Gastrocnemius medialis (tissue), 4 donors: ENCODE measurements at regions not wholly inside any gene's neighbourhood (a gene's known extent, or its start where the extent isn't known, plus 50 kb on each side); places are given as distances from the start of the nearest gene placed in this dataset.

Experiments
- ATAC-seq, 2 donors: fragments of 150-250 bp; one replicate each; pipeline ENCODE4 v1.9.1; 2016
- DNase-seq, 2 donors: peaks; one replicate each; pipeline ENCODE4 v3.0.0-alpha.2; 2019
- H3K27ac ChIP-seq, 4 donors: fragments of 200-600 bp; sonication (generic); 1 replicate in 1 of 4; 2 replicates in 3 of 4; pipeline ENCODE4 v1.5.1; 2016 to 2018; ENCODE audit warnings: mild to moderate bottlenecking in 2 of 4, moderate library complexity in 1 of 4
- H3K27me3 ChIP-seq, 3 donors: fragments of 200-600 bp; sonication (generic) in 2 of 3; 1 replicate in 1 of 3; 2 replicates in 2 of 3; pipeline versions ENCODE4 v1.5.1 to v1.6.0; 2016 to 2019; ENCODE audit warnings: mild to moderate bottlenecking in 1 of 3, moderate library complexity in 1 of 3
- H3K36me3 ChIP-seq, 2 donors: fragments of 200-600 bp; sonication (generic) in 1 of 2; one replicate each; pipeline ENCODE4 v1.5.1; 2017 to 2018
- H3K4me1 ChIP-seq, 2 donors: fragments of 200-600 bp; sonication (generic) in 1 of 2; one replicate each; pipeline ENCODE4 v1.5.1; 2016 to 2017; ENCODE audit warnings: mild to moderate bottlenecking in 2 of 2
- H3K4me3 ChIP-seq, 4 donors: fragments of 200-600 bp; sonication (generic) in 3 of 4; 1 replicate in 1 of 4; 2 replicates in 3 of 4; pipeline ENCODE4 v1.5.1; 2016 to 2019; ENCODE audit warnings: mild to moderate bottlenecking in 2 of 4
- H3K9me3 ChIP-seq, 3 donors: fragments of 200-600 bp; sonication (generic) in 2 of 3; 1 replicate in 1 of 3; 2 replicates in 2 of 3; pipeline ENCODE4 v1.5.1; 2016 to 2019
- CTCF ChIP-seq, 5 experiments: fragments of 450-650 bp in 3 of 5; fragments of 200-600 bp in 2 of 5; sonication (generic) in 2 of 5; IDR thresholded peaks in 4 of 5; conservative IDR thresholded peaks in 1 of 5; 1 replicate in 4 of 5; 2 replicates in 1 of 5; pipeline ENCODE4 v1.5.1; 2016 to 2019; ENCODE audit warnings: antibody characterized with exemption in 5 of 5, mild to moderate bottlenecking in 3 of 5, moderate library complexity in 3 of 5
- POLR2A ChIP-seq, 2 donors: fragments of 450-650 bp; IDR thresholded peaks; one replicate each; pipeline ENCODE4 v1.6.1; 2017; ENCODE audit warnings: antibody characterized with exemption in 2 of 2, mild to moderate bottlenecking in 2 of 2, moderate library complexity in 2 of 2
- in situ Hi-C, 4 donors: fragments of 200-750 bp; cut with MboI; loops; one replicate each; pipeline versions ENCODE4 v1.15.0 to v1.8.0; 2017; ENCODE audit warnings: low sequenced_read_pairs in 4 of 4
- intact Hi-C: fragments of 100-400 bp; cut with DNase I; formaldehyde crosslinking; loops from one replicate; pipeline ENCODE4 v1.15.1; 2023; ENCODE audit warnings: low total_unique reads

- TF ChIP-seq CTCF (IDR thresholded peaks at IDR 0.05 in 4 of 5, conservative IDR thresholded peaks at IDR 0.05 in 1 of 5), result no peak
- no peak for TF ChIP-seq POLR2A (IDR thresholded peaks at IDR 0.05)
- no peak overlapping the region for H3K4me3 ChIP-seq
- H3K27me3 ChIP-seq, result no peaks in the 10 kb centered on the region
- DNase-seq (no peak), ATAC-seq (no peak)
- in situ Hi-C loops (no loop called here), intact Hi-C loops (no loop called here)
- H3K4me1 ChIP-seq, result no peaks in the 10 kb centered on the region
- no peak overlapping the region for H3K27ac ChIP-seq
- H3K9me3 ChIP-seq, result no peaks in the 10 kb centered on the region
- H3K36me3 ChIP-seq, result no peaks in the 10 kb centered on the region
Measured at GRCh38 chr4:189294574-189294973, 646.1 kb upstream of the FRG1 start.

- in situ Hi-C loops, result no loop called here
- no peaks in the 10 kb centered on the region for H3K27me3 ChIP-seq
- ATAC-seq, result no peak
Measured at GRCh38 chr4:189299706-189300105, 641.0 kb upstream of the FRG1 start.

GRCh38 chr4:189301692-189302091 lies 639.0 kb upstream of the FRG1 start:
- Histone ChIP-seq H3K4me1 (no peaks in the 10 kb centered on the region), H3K4me3 (no peak overlapping the region), H3K36me3 (no peaks in the 10 kb centered on the region), H3K9me3 (no peaks in the 10 kb centered on the region), H3K27ac (no peak overlapping the region), H3K27me3 (no peaks in the 10 kb centered on the region)
- no peak for ATAC-seq
- intact Hi-C loops, result no loop called here
- DNase-seq, result no peak
- in situ Hi-C loops, result no loop called here
- TF ChIP-seq CTCF (IDR thresholded peaks at IDR 0.05 in 4 of 5, conservative IDR thresholded peaks at IDR 0.05 in 1 of 5), result no peak
- no peak for TF ChIP-seq POLR2A (IDR thresholded peaks at IDR 0.05)

More at GRCh38 chr4:189299706-189300105, 641.0 kb upstream of the FRG1 start:
- Histone ChIP-seq H3K4me3 (no peak overlapping the region), H3K4me1 (no peaks in the 10 kb centered on the region), H3K36me3 (no peaks in the 10 kb centered on the region), H3K9me3 (no peaks in the 10 kb centered on the region), H3K27ac (no peak overlapping the region)
- intact Hi-C loops, result no loop called here
- no peak for TF ChIP-seq POLR2A (IDR thresholded peaks at IDR 0.05)
- TF ChIP-seq CTCF (IDR thresholded peaks at IDR 0.05 in 4 of 5, conservative IDR thresholded peaks at IDR 0.05 in 1 of 5), result no peak
- no peak for DNase-seq

- in situ Hi-C loops (no loop called here), intact Hi-C loops (no loop called here)
- Histone ChIP-seq H3K4me3 (no peak overlapping the region), H3K27me3 (no peaks in the 10 kb centered on the region), H3K36me3 (no peaks in the 10 kb centered on the region), H3K27ac (no peak overlapping the region), H3K9me3 (no peaks in the 10 kb centered on the region), H3K4me1 (no peaks in the 10 kb centered on the region)
- no peak for DNase-seq
- no peak for ATAC-seq
- TF ChIP-seq POLR2A (IDR thresholded peaks at IDR 0.05), result no peak
- no peak for TF ChIP-seq CTCF (IDR thresholded peaks at IDR 0.05 in 4 of 5, conservative IDR thresholded peaks at IDR 0.05 in 1 of 5)
Measured at GRCh38 chr4:189302719-189303118, 638.0 kb upstream of the FRG1 start.

- H3K36me3 ChIP-seq, result no peaks in the 10 kb centered on the region
- ATAC-seq (no peak), DNase-seq (no peak)
Measured at GRCh38 chr4:189304167-189304566, 636.5 kb upstream of the FRG1 start.

More at GRCh38 chr4:189304167-189304566, 636.5 kb upstream of the FRG1 start:
- TF ChIP-seq POLR2A (IDR thresholded peaks at IDR 0.05) (no peak), CTCF (IDR thresholded peaks at IDR 0.05 in 4 of 5, conservative IDR thresholded peaks at IDR 0.05 in 1 of 5) (no peak)
- H3K27ac ChIP-seq, result no peak overlapping the region
- no peaks in the 10 kb centered on the region for H3K9me3 ChIP-seq
- intact Hi-C loops (no loop called here), in situ Hi-C loops (no loop called here)
- no peaks in the 10 kb centered on the region for H3K27me3 ChIP-seq
- no peaks in the 10 kb centered on the region for H3K4me1 ChIP-seq
- H3K4me3 ChIP-seq, result no peak overlapping the region
